ENCODE measurements at regions not wholly inside any gene's neighbourhood (a gene's known extent, or its start where the extent isn't known, plus 50 kb on each side); places are given as distances from the start of the nearest gene placed in this dataset.

- DNase-seq: no peak
Measured at GRCh38 chr20:48324744-48325143, 503.1 kb downstream of the PREX1 start.

- no peak for DNase-seq
Measured at GRCh38 chr20:48321271-48321670, 506.5 kb downstream of the PREX1 start.

GRCh38 chr20:48319943-48320584 lies 507.7 kb downstream of the PREX1 start:
- no peak for DNase-seq

- DNase-seq: no peak
Measured at GRCh38 chr20:48317578-48317977, 510.2 kb downstream of the PREX1 start.

- no peak for DNase-seq
Measured at GRCh38 chr20:48314925-48315592, 512.7 kb downstream of the PREX1 start.

- DNase-seq: no peak
Measured at GRCh38 chr20:48313324-48313723, 514.5 kb downstream of the PREX1 start.

- DNase-seq: no peak
Measured at GRCh38 chr20:48311956-48312355, 515.8 kb downstream of the PREX1 start.

- DNase-seq: no peak
Measured at GRCh38 chr20:48310305-48310704, 517.5 kb downstream of the PREX1 start.

- no peak for DNase-seq
Measured at GRCh38 chr20:48309293-48309692, 518.5 kb downstream of the PREX1 start.

- DNase-seq: no peak
Measured at GRCh38 chr20:48308882-48309281, 518.9 kb downstream of the PREX1 start.

GRCh38 chr20:48308232-48308781 lies 519.5 kb downstream of the PREX1 start:
- no peak for DNase-seq

GRCh38 chr20:48307277-48307676 lies 520.5 kb downstream of the PREX1 start:
- DNase-seq: no peak

- no peak for DNase-seq
Measured at GRCh38 chr20:48302844-48303542, 517.7 kb upstream of the SULF2 start.

GRCh38 chr20:48302149-48302548 lies 516.9 kb upstream of the SULF2 start:
- no peak for DNase-seq

GRCh38 chr20:48301189-48301588 lies 515.9 kb upstream of the SULF2 start:
- no peak for DNase-seq

GRCh38 chr20:48300529-48300928 lies 515.2 kb upstream of the SULF2 start:
- DNase-seq: no peak

GRCh38 chr20:48298851-48299484 lies 513.7 kb upstream of the SULF2 start:
- no peak for DNase-seq

GRCh38 chr20:48298433-48298832 lies 513.2 kb upstream of the SULF2 start:
- DNase-seq: no peak

GRCh38 chr20:48295966-48296421 lies 510.7 kb upstream of the SULF2 start:
- no peak for DNase-seq

GRCh38 chr20:48295445-48295903 lies 510.2 kb upstream of the SULF2 start:
- DNase-seq: no peak

GRCh38 chr20:48294942-48295341 lies 509.7 kb upstream of the SULF2 start:
- DNase-seq: no peak

- no peak for DNase-seq
Measured at GRCh38 chr20:48294196-48294595, 508.9 kb upstream of the SULF2 start.

GRCh38 chr20:48293671-48294070 lies 508.4 kb upstream of the SULF2 start:
- DNase-seq: no peak

All from activated CD4-positive, alpha-beta T cell treated with anti-CD3 and anti-CD28 coated beads, Interleukin-2, amount 50 U/mL, for 4 hours (primary cell).